Prostate gland (tissue), 2 donors: ENCODE measurements at regions not wholly inside any gene's neighbourhood (a gene's known extent, or its start where the extent isn't known, plus 50 kb on each side); places are given as distances from the start of the nearest gene placed in this dataset.

ENCODE experiments used
- CTCF ChIP-seq, 4 experiments: fragments of 200-600 bp in 2 of 4; fragments of 450-650 bp in 2 of 4; sonication (generic) in 2 of 4; IDR thresholded peaks; 1 replicate in 3 of 4; 2 replicates in 1 of 4; pipeline ENCODE4 v1.5.1; 2016 to 2019; ENCODE audit warnings: antibody characterized with exemption in 4 of 4, mild to moderate bottlenecking in 2 of 4, moderate library complexity in 2 of 4
- POLR2A ChIP-seq: fragments of 450-650 bp; IDR thresholded peaks from one replicate; pipeline ENCODE4 v1.6.1; 2016; ENCODE audit warnings: antibody characterized with exemption, mild to moderate bottlenecking
- POLR2AphosphoS5 ChIP-seq: sonication (generic); formaldehyde crosslinking; IDR thresholded peaks from one replicate; pipeline ENCODE4 v1.6.1; 2017; ENCODE audit warnings: antibody characterized with exemption

DNA sequence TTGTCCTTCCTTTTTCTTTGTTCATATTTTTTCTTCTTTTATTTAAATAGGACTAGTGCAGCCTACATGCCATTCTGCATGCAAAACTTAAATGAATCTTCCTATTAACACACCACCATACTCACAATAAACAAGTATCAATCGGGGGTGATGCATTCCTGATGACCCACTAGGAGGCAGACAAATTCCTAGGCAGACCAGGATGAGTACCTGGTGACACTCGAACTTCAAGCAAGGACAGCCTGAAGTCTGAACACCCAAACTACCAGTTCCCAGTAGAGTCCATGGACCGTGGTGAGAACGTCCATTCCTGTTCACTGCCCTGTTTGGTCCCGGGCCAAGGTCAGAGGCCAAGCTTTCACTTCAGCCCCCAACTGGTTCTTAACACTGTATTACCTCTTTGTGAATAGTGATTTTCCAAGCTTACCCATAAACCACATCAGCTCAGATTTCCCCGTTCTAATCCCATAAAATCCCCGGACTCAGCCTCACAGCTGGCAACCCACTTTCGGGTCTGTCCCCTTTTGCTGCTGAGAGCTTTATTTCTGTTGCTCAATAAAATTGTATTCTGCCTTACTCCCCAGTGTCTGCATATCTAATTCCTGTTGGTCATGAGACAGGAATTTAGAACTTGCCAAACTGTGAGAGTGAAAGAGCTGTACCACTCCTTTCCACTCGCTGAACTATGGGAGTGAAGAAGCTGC is 1286.6 kb downstream of the FSTL5 start:
- TF ChIP-seq POLR2AphosphoS5 (no peak), CTCF (IDR thresholded peaks at IDR 0.05) (no peak), POLR2A (no peak)
